Bronchial epithelial cell (primary cell): ENCODE measurements at regions not wholly inside any gene's neighbourhood (a gene's known extent, or its start where the extent isn't known, plus 50 kb on each side); places are given as distances from the start of the nearest gene placed in this dataset.

Source experiments
- DNase-seq: peaks from one replicate; pipeline ENCODE4 v3.0.0-alpha.2; 2010; ENCODE audit warnings: low read depth
- FAIRE-seq: peaks from 2 replicates; lab custom pipeline; 2011; peaks lifted over from hg19 to GRCh38; lab: Jason Lieb, UNC
- H3K27me3 ChIP-seq: 2 replicates; pipeline ENCODE4 v1.5.1; 2011; ENCODE audit warnings: low read length; ENCODE audit not compliant: control insufficient read depth, insufficient read depth
- H3K36me3 ChIP-seq: 2 replicates; pipeline ENCODE4 v1.5.1; 2011; ENCODE audit warnings: low read length; ENCODE audit not compliant: control insufficient read depth, insufficient read depth
- H3K4me3 ChIP-seq: 2 replicates; pipeline ENCODE4 v1.5.1; 2011; ENCODE audit warnings: mild to moderate bottlenecking, low read depth, low read length, control low read depth
- TF ChIP-seq, protein P1 (sequence below): IDR thresholded peaks from 2 replicates; pipeline ENCODE4 v1.5.1; 2011; ENCODE audit warnings: mild to moderate bottlenecking, moderate library complexity, low read length, control low read depth, inconsistent platforms; ENCODE audit not compliant: insufficient read depth, severe bottlenecking

DNA sequence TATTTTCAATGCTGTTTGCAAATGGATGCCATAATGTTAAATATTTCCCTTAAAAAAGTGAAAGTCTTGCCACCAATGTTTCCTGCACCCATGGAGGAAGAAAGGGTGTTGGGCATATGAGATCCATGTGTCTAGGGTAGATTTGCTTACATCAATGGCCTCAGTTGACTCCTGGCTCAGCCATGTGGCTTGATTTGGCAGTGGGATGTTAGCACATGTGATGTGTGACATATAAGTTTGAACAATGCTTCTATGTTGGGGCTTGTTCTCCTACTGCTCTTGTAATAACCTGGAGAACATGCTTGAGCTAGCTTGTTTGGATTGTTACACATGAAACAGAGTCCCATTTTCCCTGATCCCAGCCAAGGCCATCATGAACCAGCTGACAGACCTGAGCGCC, 187.6 kb downstream of the SCP2D1 start:
- DNase-seq, result no peak

DNA sequence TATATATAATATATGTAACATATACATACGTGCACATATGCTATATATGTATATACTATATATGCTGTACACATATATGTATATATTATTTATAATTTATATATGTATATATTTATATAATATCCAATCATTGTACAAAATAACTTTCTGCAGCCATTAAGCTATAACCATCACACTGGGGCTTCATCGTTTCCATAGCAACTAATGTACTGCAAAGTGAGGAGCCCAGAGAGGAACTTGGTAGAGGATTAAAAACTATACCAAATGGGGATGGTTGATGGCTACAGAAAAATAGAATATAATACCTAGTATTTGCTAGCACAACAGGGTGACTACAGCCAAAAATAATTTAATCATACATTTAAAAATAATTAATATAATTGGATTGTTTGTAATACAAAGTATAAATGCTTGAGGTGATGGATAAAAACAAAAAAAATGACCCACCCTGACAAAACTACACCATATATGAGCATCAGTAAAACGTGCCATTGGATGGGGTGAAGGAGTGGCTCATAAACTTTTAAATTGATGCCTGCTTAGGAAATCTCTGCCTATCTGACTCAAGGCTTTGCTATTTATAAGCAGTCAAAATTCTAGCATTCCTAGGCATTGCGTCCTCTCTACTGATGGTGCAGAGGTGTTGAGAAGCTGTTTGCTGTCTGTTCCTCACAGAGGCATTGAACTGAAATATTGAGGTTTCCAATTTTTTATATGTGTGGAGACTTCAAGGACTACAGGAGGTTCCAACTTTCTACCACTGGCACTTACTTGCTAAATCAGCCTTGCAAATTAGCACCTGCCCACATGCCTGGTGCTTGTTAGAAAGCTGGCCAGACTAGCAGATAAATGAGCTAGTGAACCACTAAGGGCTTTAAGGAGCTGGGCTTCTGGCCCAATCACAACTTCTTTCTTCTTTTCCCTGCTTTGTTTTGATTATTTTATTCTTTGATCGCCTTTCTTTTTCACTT, 190.1 kb downstream of the SCP2D1 start:
- Histone ChIP-seq H3K36me3 (no peaks in the 10 kb centered on the region), H3K27me3 (no peaks in the 10 kb centered on the region), H3K4me3 (no peak overlapping the region)
- no peak for FAIRE-seq
- TF ChIP-seq, protein P1, sequence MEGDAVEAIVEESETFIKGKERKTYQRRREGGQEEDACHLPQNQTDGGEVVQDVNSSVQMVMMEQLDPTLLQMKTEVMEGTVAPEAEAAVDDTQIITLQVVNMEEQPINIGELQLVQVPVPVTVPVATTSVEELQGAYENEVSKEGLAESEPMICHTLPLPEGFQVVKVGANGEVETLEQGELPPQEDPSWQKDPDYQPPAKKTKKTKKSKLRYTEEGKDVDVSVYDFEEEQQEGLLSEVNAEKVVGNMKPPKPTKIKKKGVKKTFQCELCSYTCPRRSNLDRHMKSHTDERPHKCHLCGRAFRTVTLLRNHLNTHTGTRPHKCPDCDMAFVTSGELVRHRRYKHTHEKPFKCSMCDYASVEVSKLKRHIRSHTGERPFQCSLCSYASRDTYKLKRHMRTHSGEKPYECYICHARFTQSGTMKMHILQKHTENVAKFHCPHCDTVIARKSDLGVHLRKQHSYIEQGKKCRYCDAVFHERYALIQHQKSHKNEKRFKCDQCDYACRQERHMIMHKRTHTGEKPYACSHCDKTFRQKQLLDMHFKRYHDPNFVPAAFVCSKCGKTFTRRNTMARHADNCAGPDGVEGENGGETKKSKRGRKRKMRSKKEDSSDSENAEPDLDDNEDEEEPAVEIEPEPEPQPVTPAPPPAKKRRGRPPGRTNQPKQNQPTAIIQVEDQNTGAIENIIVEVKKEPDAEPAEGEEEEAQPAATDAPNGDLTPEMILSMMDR, result no peak
- no peak for DNase-seq

More for the DNA sequence above, 187.6 kb downstream of the SCP2D1 start:
- no peak for FAIRE-seq
- TF ChIP-seq, protein P1, result no peak
- Histone ChIP-seq H3K36me3 (no peaks in the 10 kb centered on the region), H3K27me3 (no peaks in the 10 kb centered on the region), H3K4me3 (no peak overlapping the region)

DNA sequence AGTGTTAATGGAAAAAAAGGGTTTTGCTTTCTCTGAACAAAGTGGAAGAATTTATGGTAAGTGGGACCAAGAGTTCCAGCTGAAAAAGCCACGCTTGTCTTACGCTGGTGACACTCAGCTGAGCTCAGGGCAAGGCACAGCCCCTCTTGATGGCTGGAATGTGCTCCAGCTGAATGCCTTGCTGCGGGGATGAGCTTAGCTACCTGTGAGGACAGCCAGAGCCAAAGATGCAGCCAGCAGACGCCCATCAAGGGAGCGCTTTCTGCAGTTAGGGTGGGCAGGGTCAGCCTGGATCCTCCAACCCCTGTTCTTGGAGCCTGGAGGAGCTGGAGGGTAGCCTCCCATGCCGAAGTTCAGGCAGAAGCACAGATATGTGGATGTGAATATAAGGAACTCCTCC, 191.4 kb downstream of the SCP2D1 start:
- Histone ChIP-seq H3K27me3 (no peaks in the 10 kb centered on the region), H3K4me3 (no peak overlapping the region), H3K36me3 (no peaks in the 10 kb centered on the region)
- FAIRE-seq (no peak), DNase-seq (no peak)
- TF ChIP-seq, protein P1, result no peak

DNA sequence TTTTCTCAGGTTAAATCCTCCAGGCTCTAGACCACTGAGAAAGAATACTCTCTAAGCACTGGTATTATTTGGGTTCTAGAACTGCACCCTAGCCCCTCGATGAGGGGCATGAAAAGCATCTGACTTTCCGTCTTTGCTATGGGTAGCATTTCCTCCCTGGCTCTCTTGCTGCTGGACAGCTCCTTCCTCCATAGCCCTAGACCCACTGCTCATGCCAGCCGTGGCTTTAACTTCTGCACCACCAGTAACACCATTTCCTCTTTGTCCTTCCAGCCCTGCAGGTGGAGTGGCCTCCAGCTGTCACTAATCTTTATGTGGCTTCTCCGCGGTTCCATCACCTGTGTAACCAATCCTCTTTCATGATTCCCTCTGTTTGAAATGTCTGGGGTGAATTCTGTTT, 194.9 kb downstream of the SCP2D1 start:
- FAIRE-seq (no peak), DNase-seq (no peak)
- TF ChIP-seq, protein P1, result no peak
- Histone ChIP-seq H3K4me3 (no peak overlapping the region), H3K36me3 (no peaks in the 10 kb centered on the region), H3K27me3 (no peaks in the 10 kb centered on the region)

DNA sequence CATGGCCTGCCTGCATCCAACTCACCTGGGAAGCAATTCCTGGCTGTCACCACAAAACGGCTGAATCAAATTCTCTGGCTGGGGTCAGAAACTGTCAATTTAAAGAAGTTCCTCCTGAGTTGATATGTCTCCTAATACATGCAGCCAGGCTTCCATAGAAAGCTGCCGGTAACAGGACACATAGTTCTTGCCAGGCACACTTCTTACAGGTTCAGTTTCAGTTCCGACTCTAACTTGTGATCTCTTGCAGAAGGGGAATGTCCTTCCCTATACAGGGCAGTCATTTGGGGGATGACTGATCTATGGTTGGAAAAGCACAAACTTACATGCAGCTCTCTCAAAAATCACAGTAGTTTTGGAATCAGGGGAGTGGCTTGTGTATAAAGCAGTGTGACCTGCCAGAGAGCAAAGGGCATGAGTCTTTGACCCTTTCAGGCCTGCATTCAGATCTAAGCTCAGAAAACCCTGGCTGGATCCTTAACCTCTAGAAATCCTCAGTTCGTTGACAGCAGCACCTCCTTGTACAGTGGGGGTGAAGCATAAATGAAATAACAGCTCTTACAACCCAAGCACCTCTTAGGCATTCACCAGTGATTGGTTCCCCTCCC, 195.6 kb downstream of the SCP2D1 start:
- no peak for DNase-seq
- Histone ChIP-seq H3K27me3 (no peaks in the 10 kb centered on the region), H3K36me3 (no peaks in the 10 kb centered on the region), H3K4me3 (no peak overlapping the region)
- FAIRE-seq, result no peak
- TF ChIP-seq, protein P1, result no peak
